GM13977 (cell line): ENCODE measurements at regions not wholly inside any gene's neighbourhood (a gene's known extent, or its start where the extent isn't known, plus 50 kb on each side); places are given as distances from the start of the nearest gene placed in this dataset.

Experiments used
- DNase-seq: peaks from one replicate; pipeline ENCODE4 v3.0.0; 2012; ENCODE audit warnings: low spot score
- CTCF ChIP-seq: IDR thresholded peaks from 2 replicates; pipeline ENCODE4 v1.5.1; 2012; ENCODE audit warnings: mild to moderate bottlenecking, control low read depth; ENCODE audit not compliant: insufficient read depth; ENCODE audit errors: extremely low read depth, missing control alignments
- in situ Hi-C: fragments of 300-500 bp; cut with MboI; formaldehyde crosslinking; loops from one replicate; pipeline ENCODE4 v1.12.0; 2022; ENCODE audit warnings: low sequenced_read_pairs, low pct_unique_long_range_greater_than_20kb, mixed read lengths, inconsistent platforms; ENCODE audit not compliant: unreplicated experiment

DNA sequence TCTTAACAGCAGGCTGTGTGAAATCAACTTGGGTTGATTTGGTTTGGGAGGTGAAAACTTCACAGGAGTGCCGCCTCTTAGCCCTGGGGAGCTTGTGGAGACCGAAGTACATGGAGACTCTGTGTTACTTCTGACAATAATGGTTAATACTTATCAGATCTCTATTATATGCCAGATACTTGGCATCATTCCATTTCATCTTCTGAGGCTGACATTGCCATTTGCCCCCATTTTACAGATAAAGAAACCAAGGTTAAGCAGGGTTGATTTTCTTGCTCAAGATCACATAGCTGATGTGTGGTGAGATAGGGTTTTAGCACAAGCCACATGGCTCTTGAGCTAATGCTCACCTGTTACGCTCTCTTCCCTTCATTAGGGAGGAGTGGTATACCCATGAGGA is 150.6 kb upstream of the FAM13C start:
- in situ Hi-C loops: no loop called here
- DNase-seq: no peak
- TF ChIP-seq CTCF: no peak

- in situ Hi-C loops: no loop called here
- TF ChIP-seq CTCF: no peak
- DNase-seq: no peak
Measured at GRCh38 chr10:59508956-59509355, 146.6 kb upstream of the FAM13C start.

GRCh38 chr10:59508296-59508695 is 145.9 kb upstream of the FAM13C start:
- TF ChIP-seq CTCF: no peak
- DNase-seq: no peak
- in situ Hi-C loops: no loop called here

- in situ Hi-C loops: no loop called here
- no peak for TF ChIP-seq CTCF
- no peak for DNase-seq
Measured at GRCh38 chr10:59505926-59506325, 143.6 kb upstream of the FAM13C start.

DNA sequence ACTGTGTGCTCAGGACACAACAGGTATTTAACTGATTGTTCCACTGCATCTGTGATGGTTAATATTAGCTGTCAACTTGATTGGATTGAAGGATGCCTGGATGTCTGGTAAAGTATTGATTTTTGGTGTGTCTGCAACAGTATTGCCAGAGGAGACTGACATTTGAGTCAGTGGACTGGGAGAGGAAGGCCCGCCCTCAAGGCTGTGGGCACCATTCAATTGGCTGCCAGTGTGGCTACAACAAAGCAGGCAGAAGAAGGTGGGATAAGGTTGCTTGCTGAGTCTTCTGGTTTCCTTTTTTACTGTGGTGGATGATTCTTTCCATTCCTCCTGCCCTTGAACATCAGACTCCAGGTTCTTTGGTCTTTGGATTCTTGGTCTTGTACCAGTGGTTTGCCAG is 137.1 kb upstream of the FAM13C start:
- TF ChIP-seq CTCF: no peak
- in situ Hi-C loops: no loop called here
- no peak for DNase-seq

GRCh38 chr10:59493017-59493416 is 130.7 kb upstream of the FAM13C start:
- in situ Hi-C loops: no loop called here
- no peak for DNase-seq

More at GRCh38 chr10:59493017-59493416, 130.7 kb upstream of the FAM13C start:
- TF ChIP-seq CTCF: no peak
